ENCODE measurements at regions not wholly inside any gene's neighbourhood (a gene's known extent, or its start where the extent isn't known, plus 50 kb on each side); places are given as distances from the start of the nearest gene placed in this dataset.

DNA sequence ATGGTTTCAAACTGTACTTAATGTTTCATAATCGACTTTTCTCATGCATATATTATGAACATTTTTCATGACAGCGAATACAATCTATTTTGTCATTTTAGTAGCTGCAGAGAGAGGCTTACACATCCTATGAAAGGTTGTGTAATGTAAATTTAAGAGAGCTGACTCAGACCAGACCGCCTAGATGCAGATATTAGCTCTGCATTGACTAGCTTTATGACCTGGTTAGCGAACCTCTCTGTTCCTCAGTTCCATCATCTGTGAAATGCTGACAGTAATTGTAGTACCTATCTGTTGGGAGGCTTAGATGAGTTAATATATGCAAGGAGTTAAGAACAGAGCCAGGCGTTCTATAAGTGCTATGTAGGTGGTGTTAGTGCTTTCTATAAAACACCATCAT, 116.2 kb upstream of the RASGRP1 start:
- TF ChIP-seq FOXJ3 (CRISPR knock-in tag; IDR thresholded peaks at IDR 0.05): no peak
- TF ChIP-seq MXI1 (IDR thresholded peaks at IDR 0.05; ENCODE audit: low read depth, low read length): no peak
- no peak for TF ChIP-seq EZH2phosphoT487 (IDR thresholded peaks at IDR 0.05; ENCODE audit: borderline replicate concordance, low read depth)
- no peak for TF ChIP-seq POLR2AphosphoS5 (IDR thresholded peaks at IDR 0.05; ENCODE audit: low read depth, low read length)
- no peak for TF ChIP-seq JUND (IDR thresholded peaks at IDR 0.05)
- TF ChIP-seq, protein P1, sequence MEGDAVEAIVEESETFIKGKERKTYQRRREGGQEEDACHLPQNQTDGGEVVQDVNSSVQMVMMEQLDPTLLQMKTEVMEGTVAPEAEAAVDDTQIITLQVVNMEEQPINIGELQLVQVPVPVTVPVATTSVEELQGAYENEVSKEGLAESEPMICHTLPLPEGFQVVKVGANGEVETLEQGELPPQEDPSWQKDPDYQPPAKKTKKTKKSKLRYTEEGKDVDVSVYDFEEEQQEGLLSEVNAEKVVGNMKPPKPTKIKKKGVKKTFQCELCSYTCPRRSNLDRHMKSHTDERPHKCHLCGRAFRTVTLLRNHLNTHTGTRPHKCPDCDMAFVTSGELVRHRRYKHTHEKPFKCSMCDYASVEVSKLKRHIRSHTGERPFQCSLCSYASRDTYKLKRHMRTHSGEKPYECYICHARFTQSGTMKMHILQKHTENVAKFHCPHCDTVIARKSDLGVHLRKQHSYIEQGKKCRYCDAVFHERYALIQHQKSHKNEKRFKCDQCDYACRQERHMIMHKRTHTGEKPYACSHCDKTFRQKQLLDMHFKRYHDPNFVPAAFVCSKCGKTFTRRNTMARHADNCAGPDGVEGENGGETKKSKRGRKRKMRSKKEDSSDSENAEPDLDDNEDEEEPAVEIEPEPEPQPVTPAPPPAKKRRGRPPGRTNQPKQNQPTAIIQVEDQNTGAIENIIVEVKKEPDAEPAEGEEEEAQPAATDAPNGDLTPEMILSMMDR (IDR thresholded peaks at IDR 0.05): no peak
- no peak for TF ChIP-seq NFIC (IDR thresholded peaks at IDR 0.05; ENCODE audit: borderline replicate concordance)
- no peak for TF ChIP-seq NRF1 (IDR thresholded peaks at IDR 0.05; ENCODE audit: low read depth, low read length)
- TF ChIP-seq, protein P2, sequence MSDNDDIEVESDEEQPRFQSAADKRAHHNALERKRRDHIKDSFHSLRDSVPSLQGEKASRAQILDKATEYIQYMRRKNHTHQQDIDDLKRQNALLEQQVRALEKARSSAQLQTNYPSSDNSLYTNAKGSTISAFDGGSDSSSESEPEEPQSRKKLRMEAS (IDR thresholded peaks at IDR 0.05; ENCODE audit: low read depth): no peak
- TF ChIP-seq RFX5 (IDR thresholded peaks at IDR 0.05; ENCODE audit: low read length): no peak
- TF ChIP-seq, protein P3, sequence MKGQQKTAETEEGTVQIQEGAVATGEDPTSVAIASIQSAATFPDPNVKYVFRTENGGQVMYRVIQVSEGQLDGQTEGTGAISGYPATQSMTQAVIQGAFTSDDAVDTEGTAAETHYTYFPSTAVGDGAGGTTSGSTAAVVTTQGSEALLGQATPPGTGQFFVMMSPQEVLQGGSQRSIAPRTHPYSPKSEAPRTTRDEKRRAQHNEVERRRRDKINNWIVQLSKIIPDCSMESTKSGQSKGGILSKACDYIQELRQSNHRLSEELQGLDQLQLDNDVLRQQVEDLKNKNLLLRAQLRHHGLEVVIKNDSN (IDR thresholded peaks at IDR 0.05; ENCODE audit: borderline replicate concordance, low read depth): no peak
- TF ChIP-seq RCOR1 (IDR thresholded peaks at IDR 0.05; ENCODE audit: low read length): no peak
- TF ChIP-seq TCF12 (IDR thresholded peaks at IDR 0.05): no peak
- TF ChIP-seq, protein P4, sequence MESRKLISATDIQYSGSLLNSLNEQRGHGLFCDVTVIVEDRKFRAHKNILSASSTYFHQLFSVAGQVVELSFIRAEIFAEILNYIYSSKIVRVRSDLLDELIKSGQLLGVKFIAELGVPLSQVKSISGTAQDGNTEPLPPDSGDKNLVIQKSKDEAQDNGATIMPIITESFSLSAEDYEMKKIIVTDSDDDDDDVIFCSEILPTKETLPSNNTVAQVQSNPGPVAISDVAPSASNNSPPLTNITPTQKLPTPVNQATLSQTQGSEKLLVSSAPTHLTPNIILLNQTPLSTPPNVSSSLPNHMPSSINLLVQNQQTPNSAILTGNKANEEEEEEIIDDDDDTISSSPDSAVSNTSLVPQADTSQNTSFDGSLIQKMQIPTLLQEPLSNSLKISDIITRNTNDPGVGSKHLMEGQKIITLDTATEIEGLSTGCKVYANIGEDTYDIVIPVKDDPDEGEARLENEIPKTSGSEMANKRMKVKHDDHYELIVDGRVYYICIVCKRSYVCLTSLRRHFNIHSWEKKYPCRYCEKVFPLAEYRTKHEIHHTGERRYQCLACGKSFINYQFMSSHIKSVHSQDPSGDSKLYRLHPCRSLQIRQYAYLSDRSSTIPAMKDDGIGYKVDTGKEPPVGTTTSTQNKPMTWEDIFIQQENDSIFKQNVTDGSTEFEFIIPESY (IDR thresholded peaks at IDR 0.05; ENCODE audit: borderline replicate concordance, low read depth): no peak
- TF ChIP-seq FOSL2 (IDR thresholded peaks at IDR 0.05; ENCODE audit: borderline replicate concordance, low read depth): no peak
- DNase-seq: no peak

More for the DNA sequence above, 116.2 kb upstream of the RASGRP1 start:
- no peaks in the 10 kb centered on the region for H4K20me1 ChIP-seq (ENCODE audit: insufficient read depth)
- H3K9me2 ChIP-seq: no peaks in the 10 kb centered on the region
- no peaks in the 10 kb centered on the region; the same call in 1 of the 2 replicates for H3K27me3 ChIP-seq (ENCODE audit: insufficient read depth)
- no peak overlapping the region for H3K9ac ChIP-seq
- H2AFZ ChIP-seq (ENCODE audit: low read depth): no peak overlapping the region
- H3K79me2 ChIP-seq (ENCODE audit: insufficient read depth): no peaks in the 10 kb centered on the region
- 56% methylated on average over 5 of the region's 5 CpGs for WGBS (ENCODE audit: low lambda C conversion rate)
- H3K27ac ChIP-seq (ENCODE audit: low read depth in 2 of 2, low read length in 1 of 2): no peak overlapping the region
- H3K36me3 ChIP-seq (replicated peaks in 1 of 2; ENCODE audit: control insufficient read depth in 1 of 2, insufficient read depth in 2 of 2, low read length in 1 of 2): no peaks in the 10 kb centered on the region
- ChIA-PET POLR2A (no interaction called here), CTCF (interaction anchor here (0.9 to 2.1 kb wide), 3 partner anchors 10 to 121 kb away, joined by 3 to 10 read pairs (median 5); partner anchors contain the start of gene RASGRP1)
- no peak overlapping the region for H3K4me2 ChIP-seq
- H3F3A ChIP-seq (replicated peaks; ENCODE audit: insufficient read depth): no peaks in the 10 kb centered on the region
- H3K4me3 ChIP-seq (ENCODE audit: low read depth in 2 of 2, low read length in 1 of 2): no peak overlapping the region
- H3K9me3 ChIP-seq: no peaks in the 10 kb centered on the region
- no peaks in the 10 kb centered on the region for H3K4me1 ChIP-seq (ENCODE audit: control insufficient read depth in 1 of 2, insufficient read depth in 2 of 2, low read depth in 1 of 2, low read length in 1 of 2)

Data from SK-N-SH (cell line).